Effector memory CD4-positive, alpha-beta T cell (primary cell): ENCODE measurements at regions not wholly inside any gene's neighbourhood (a gene's known extent, or its start where the extent isn't known, plus 50 kb on each side); places are given as distances from the start of the nearest gene placed in this dataset.

Experiments
- DNase-seq, 3 donors: peaks; one replicate each; pipeline ENCODE4 v3.0.0-alpha.2; 2020
- H3K27ac ChIP-seq: 2 replicates; pipeline ENCODE4 v1.7.0; 2013; ENCODE audit warnings: mild to moderate bottlenecking, low read length, moderate library complexity; ENCODE audit not compliant: insufficient read depth, poor library complexity, severe bottlenecking
- H3K27me3 ChIP-seq: replicated peaks from 2 replicates; pipeline ENCODE4 v1.7.0; 2013; ENCODE audit warnings: mild to moderate bottlenecking, low read length; ENCODE audit not compliant: insufficient read depth, control insufficient read depth, poor library complexity, severe bottlenecking
- H3K36me3 ChIP-seq: 2 replicates; pipeline ENCODE4 v1.7.0; 2013; ENCODE audit warnings: mild to moderate bottlenecking, low read length, moderate library complexity; ENCODE audit not compliant: control insufficient read depth, insufficient read depth
- H3K4me1 ChIP-seq: 2 replicates; pipeline ENCODE4 v1.7.0; 2013; ENCODE audit warnings: low read length, mild to moderate bottlenecking; ENCODE audit not compliant: control insufficient read depth, insufficient read depth, poor library complexity, severe bottlenecking
- H3K4me3 ChIP-seq: 2 replicates; pipeline ENCODE4 v1.7.0; 2013; ENCODE audit warnings: low read length, low read depth, mild to moderate bottlenecking; ENCODE audit not compliant: insufficient read depth, poor library complexity, severe bottlenecking
- H3K9me3 ChIP-seq: 2 replicates; pipeline ENCODE4 v1.7.0; 2013; ENCODE audit warnings: mild to moderate bottlenecking, low read length, moderate library complexity; ENCODE audit not compliant: control insufficient read depth

DNA sequence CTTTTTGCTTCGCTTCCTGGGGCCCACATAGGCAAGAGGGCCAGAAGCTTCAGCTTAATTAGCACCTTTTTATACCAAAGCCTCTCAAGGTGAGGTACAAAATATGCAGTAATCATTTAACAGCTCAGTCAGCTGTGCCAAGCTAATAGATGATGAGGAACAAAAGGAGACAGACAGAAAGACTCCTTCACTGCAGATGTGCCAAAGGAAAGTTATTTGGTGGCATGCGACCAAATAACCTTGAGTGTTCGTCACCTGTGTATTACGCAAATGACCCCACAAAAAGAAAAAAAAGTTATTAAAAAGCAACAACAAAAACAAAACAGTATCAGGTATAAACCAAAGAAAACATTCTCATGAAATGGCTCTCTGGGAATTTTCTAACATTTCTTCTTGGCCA lies 325.8 kb upstream of the IGF1R start:
- no peak overlapping the region for H3K4me3 ChIP-seq
- no peak for DNase-seq
- H3K36me3 ChIP-seq, result no peaks in the 10 kb centered on the region
- peaks cover 4% of the 10 kb centered on the region for H3K9me3 ChIP-seq
- no peaks in the 10 kb centered on the region for H3K4me1 ChIP-seq
- no peaks in the 10 kb centered on the region for H3K27me3 ChIP-seq
- H3K27ac ChIP-seq, result no peak overlapping the region

DNA sequence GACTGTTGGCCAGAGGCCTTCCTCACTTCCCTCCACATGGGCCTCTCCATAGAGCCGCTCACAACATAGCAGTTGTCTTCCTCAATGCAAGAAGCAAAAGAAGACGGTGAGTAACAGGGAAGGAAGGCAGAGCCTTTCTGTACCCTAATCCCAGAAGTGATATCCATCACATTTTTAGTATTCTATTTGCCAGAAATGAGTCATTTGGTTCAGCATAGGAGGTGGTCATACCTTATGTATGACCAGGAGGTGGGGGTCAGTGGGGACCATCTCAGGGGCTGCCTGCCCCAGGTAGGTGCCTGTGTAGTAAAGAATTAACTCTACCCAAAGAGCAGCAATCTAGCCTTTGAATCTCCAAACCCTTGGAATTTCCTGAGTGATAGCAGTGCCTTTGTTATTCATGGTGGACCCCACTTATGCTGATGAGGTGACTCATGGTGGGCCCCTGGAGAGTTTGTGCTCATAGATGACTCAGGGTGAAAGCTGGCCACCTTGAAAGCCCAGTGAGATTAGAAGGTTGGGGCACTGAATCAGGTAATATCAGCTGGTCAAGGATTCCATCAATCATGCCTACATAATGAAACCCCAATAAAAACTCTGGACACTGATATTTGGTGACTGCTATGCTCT lies 323.9 kb upstream of the IGF1R start:
- H3K4me1 ChIP-seq, result no peaks in the 10 kb centered on the region
- peaks cover 4% of the 10 kb centered on the region for H3K9me3 ChIP-seq
- no peak overlapping the region for H3K27ac ChIP-seq
- H3K27me3 ChIP-seq, result no peaks in the 10 kb centered on the region
- no peak for DNase-seq
- H3K4me3 ChIP-seq, result no peak overlapping the region
- no peaks in the 10 kb centered on the region for H3K36me3 ChIP-seq

DNA sequence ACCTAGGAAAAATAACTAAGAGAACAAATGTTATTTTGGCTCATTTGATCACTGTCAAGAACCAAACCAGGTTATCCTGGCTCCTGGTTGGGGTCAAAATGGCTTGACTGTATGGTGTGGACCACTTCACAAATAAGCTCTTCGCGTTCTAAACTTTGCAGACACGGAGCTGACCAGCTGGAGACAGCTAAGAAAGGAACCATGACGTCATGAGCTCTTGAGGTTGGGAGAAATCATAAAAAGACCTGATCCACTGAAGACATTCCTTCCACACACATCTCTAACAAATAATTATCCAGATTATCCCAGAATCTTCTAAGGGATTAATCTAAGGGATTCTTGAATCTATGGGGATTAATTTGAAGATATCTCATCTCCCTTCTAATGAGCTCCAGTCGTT lies 321.5 kb upstream of the IGF1R start:
- Histone ChIP-seq H3K4me3 (no peak overlapping the region), H3K27me3 (no peaks in the 10 kb centered on the region), H3K36me3 (no peaks in the 10 kb centered on the region), H3K4me1 (no peaks in the 10 kb centered on the region), H3K9me3 (peaks cover 4% of the 10 kb centered on the region), H3K27ac (no peak overlapping the region)
- DNase-seq, result no peak

- Histone ChIP-seq H3K4me3 (no peak overlapping the region), H3K4me1 (no peaks in the 10 kb centered on the region), H3K27ac (no peak overlapping the region), H3K27me3 (no peaks in the 10 kb centered on the region), H3K9me3 (no peaks in the 10 kb centered on the region), H3K36me3 (no peaks in the 10 kb centered on the region)
- no peak for DNase-seq
These were observed 318.1 kb upstream of the IGF1R start for GRCh38 chr15:98330258-98330657.

DNA sequence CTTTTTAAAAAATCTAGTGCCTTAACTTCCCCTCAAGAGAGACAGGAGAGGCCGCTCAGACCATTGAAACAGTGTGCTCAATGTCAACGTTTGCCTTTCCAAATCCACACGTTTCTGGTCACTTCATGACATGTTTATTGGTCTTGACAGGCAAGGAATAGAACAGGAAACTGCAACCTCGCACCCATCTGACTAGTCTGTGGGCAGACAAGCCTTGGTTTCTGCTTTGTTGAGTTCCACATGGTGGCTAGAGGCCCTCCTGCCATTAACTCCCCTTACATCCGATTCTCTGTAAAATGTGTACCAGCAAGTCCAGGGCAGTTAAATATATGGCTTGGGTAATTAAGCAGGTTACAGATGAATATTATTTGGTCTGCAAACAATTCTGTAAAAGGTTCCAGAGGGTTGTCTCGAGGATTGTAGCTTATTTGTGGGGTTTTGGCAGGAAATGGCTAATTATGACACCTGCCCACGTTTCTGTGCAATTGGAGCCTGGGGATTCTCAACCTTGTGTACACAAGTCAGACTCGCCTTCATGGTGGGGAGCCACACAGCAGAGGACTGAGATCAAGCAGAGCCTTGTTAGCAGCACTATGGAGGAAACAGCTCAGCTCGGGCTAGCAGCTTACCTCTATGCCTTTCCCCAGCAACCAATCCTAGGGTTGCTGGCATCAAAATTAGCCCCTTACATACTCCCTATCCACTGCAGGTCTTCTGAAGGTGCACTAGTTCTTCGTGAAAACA lies 317.5 kb upstream of the IGF1R start:
- H3K27ac ChIP-seq, result no peak overlapping the region
- H3K36me3 ChIP-seq, result no peaks in the 10 kb centered on the region
- H3K4me1 ChIP-seq, result no peaks in the 10 kb centered on the region
- no peaks in the 10 kb centered on the region for H3K9me3 ChIP-seq
- H3K4me3 ChIP-seq, result no peak overlapping the region
- DNase-seq, result no peak
- no peaks in the 10 kb centered on the region for H3K27me3 ChIP-seq

DNA sequence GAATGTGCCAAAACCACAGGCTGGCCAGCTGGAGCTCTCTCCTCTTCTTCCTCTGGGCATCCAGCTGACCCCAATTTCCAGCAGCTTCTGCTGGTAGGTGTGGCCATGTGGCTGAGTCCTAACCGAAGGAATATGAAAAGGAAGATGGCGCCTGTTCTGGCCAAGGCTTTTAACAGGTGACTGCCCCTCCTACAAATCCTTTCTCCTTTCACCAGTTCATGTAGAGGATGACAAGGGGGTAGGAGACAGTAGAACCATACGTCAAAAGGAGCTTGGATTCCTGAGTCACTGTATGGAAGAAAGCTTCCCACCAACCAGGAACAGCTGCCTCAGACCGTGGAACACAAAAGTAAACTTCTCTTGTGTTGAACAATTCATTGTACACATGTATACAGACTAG lies 316.7 kb upstream of the IGF1R start:
- H3K4me3 ChIP-seq, result no peak overlapping the region
- no peaks in the 10 kb centered on the region for H3K36me3 ChIP-seq
- no peak overlapping the region for H3K27ac ChIP-seq
- no peaks in the 10 kb centered on the region for H3K4me1 ChIP-seq
- no peak for DNase-seq
- H3K9me3 ChIP-seq, result no peaks in the 10 kb centered on the region
- no peaks in the 10 kb centered on the region for H3K27me3 ChIP-seq

DNA sequence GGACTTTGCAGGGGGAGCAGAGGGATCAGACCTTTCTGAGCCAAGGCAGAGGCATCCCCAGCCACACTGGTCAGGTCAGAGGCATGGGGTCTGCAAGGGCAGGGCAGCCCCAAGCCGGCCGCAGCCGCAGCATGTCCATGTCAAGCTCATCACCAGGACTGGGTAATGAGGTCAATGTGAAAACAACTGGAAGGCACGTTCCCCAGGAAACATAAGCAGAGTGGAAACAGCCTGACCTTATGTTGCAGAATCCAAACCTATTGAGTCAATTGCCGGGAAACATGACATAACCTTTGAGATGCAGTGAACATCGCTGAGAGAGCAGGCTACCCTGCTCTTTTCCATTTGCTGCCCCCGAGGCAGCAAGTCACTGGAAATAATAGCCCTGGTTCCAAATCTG lies 315.1 kb upstream of the IGF1R start:
- H3K4me1 ChIP-seq, result no peaks in the 10 kb centered on the region
- no peak overlapping the region for H3K27ac ChIP-seq
- DNase-seq, result no peak
- no peaks in the 10 kb centered on the region for H3K27me3 ChIP-seq
- H3K36me3 ChIP-seq, result no peaks in the 10 kb centered on the region
- no peaks in the 10 kb centered on the region for H3K9me3 ChIP-seq
- no peak overlapping the region for H3K4me3 ChIP-seq

DNA sequence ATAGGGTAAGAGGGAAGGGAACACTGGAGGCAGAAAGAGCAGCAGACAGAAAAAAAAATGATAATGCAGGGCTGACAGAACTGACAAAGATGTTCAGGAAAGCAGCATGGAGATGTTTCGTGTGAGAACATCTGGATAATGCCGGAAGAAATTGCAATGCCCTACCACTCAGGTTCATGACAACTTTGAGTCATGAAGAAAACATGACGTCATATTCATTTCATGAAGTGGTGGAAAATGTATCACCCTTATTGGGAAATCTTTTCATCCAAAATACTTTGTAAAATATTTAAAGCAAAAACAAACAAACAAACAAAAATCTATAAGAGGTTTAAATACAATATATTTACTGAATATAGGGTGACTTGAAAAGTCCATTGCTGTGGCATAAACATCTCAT lies 305.4 kb upstream of the IGF1R start:
- Histone ChIP-seq H3K4me3 (no peak overlapping the region), H3K27ac (no peak overlapping the region), H3K9me3 (no peaks in the 10 kb centered on the region), H3K36me3 (no peaks in the 10 kb centered on the region), H3K4me1 (no peaks in the 10 kb centered on the region), H3K27me3 (no peaks in the 10 kb centered on the region)
- no peak for DNase-seq

GRCh38 chr15:98344591-98344990 lies 303.7 kb upstream of the IGF1R start:
- no peaks in the 10 kb centered on the region for H3K9me3 ChIP-seq
- no peak overlapping the region for H3K4me3 ChIP-seq
- no peak for DNase-seq
- H3K27ac ChIP-seq, result no peak overlapping the region
- no peaks in the 10 kb centered on the region for H3K27me3 ChIP-seq
- no peaks in the 10 kb centered on the region for H3K4me1 ChIP-seq
- no peaks in the 10 kb centered on the region for H3K36me3 ChIP-seq

- H3K9me3 ChIP-seq, result no peaks in the 10 kb centered on the region
- no peak for DNase-seq
- H3K27me3 ChIP-seq, result no peaks in the 10 kb centered on the region
- no peak overlapping the region for H3K4me3 ChIP-seq
- H3K36me3 ChIP-seq, result no peaks in the 10 kb centered on the region
- H3K27ac ChIP-seq, result no peak overlapping the region
- H3K4me1 ChIP-seq, result no peaks in the 10 kb centered on the region
These were observed 301.3 kb upstream of the IGF1R start for GRCh38 chr15:98347001-98347400.
